B cell (primary cell): ENCODE measurements at regions not wholly inside any gene's neighbourhood (a gene's known extent, or its start where the extent isn't known, plus 50 kb on each side); places are given as distances from the start of the nearest gene placed in this dataset.

Experiments used
- ATAC-seq: fragments of 200-7000 bp; cut with Tn5 transposase; one replicate; pipeline ENCODE4 v1.10.0; 2021; ENCODE audit warnings: low read depth, mild to moderate bottlenecking, moderate number of reproducible peaks, moderate library complexity
- CTCF ChIA-PET: fragments of 350-600 bp; sonication (Branson Sonifier 250); formaldehyde crosslinking; loops from one replicate; lab custom pipeline; 2021; ENCODE audit warnings: antibody characterized with exemption, inconsistent platforms; lab: Charles Lee
- POLR2A ChIA-PET: fragments of 350-600 bp; sonication (Branson Sonifier 250); formaldehyde crosslinking; loops from one replicate; lab custom pipeline; 2021; ENCODE audit warnings: antibody characterized with exemption; lab: Charles Lee
- DNase-seq: peaks from one replicate; pipeline ENCODE4 v3.0.0; 2013
- H2AFZ ChIP-seq: 2 replicates; pipeline ENCODE4 v1.6.1; 2012; ENCODE audit warnings: mild to moderate bottlenecking, low read depth, low read length; ENCODE audit not compliant: insufficient read depth, poor library complexity, severe bottlenecking
- H3K27ac ChIP-seq, 2 donors: 1 replicate in 1 of 2; 2 replicates in 1 of 2; pipeline ENCODE4 v1.5.1; 2012 to 2013; ENCODE audit warnings: low read length in 2 of 2, mild to moderate bottlenecking in 2 of 2, moderate library complexity in 1 of 2
- H3K27me3 ChIP-seq, 4 experiments: fragments of 200-600 bp in 1 of 4; sonication (generic) in 1 of 4; replicated peaks in 1 of 4; 1 replicate in 2 of 4; 2 replicates in 2 of 4; pipeline versions ENCODE4 v1.6.1 to v1.7.0; 2013 to 2016; ENCODE audit warnings: low read length in 3 of 4, mild to moderate bottlenecking in 2 of 4, mixed read lengths in 1 of 4, moderate library complexity in 1 of 4; ENCODE audit not compliant: insufficient read depth in 4 of 4, control insufficient read depth in 3 of 4; ENCODE audit errors: control extremely low read depth in 1 of 4
- H3K36me3 ChIP-seq, 2 experiments: replicated peaks in 1 of 2; 1 replicate in 1 of 2; 2 replicates in 1 of 2; pipeline versions ENCODE4 v1.6.1 to v1.7.1; 2013; ENCODE audit warnings: low read length in 1 of 2; ENCODE audit not compliant: insufficient read depth in 2 of 2, control insufficient read depth in 1 of 2; ENCODE audit errors: control extremely low read depth in 1 of 2, extremely low read depth in 1 of 2
- H3K4me1 ChIP-seq, 2 donors: fragments of 200-600 bp in 1 of 2; sonication (generic) in 1 of 2; 1 replicate in 1 of 2; 2 replicates in 1 of 2; pipeline versions ENCODE4 v1.5.1 to v1.6.1; 2013 to 2017; ENCODE audit warnings: low read length in 2 of 2; ENCODE audit not compliant: control insufficient read depth in 2 of 2, insufficient read depth in 2 of 2
- H3K4me2 ChIP-seq: replicated peaks from 2 replicates; pipeline ENCODE3; 2012; ENCODE audit warnings: mild to moderate bottlenecking, low read depth, low read length; ENCODE audit not compliant: poor library complexity, severe bottlenecking
- H3K4me3 ChIP-seq, 5 experiments: fragments of 200-600 bp in 1 of 5; sonication (generic) in 1 of 5; 1 replicate in 3 of 5; 2 replicates in 2 of 5; pipeline versions ENCODE4 v1.5.1 to v1.7.0; 2011 to 2016; ENCODE audit warnings: low read length in 4 of 5, mild to moderate bottlenecking in 4 of 5, low read depth in 2 of 5, control low read depth in 1 of 5, moderate library complexity in 1 of 5; ENCODE audit not compliant: insufficient read depth in 1 of 5; ENCODE audit errors: control extremely low read depth in 1 of 5, extremely low read depth in 1 of 5
- H3K79me2 ChIP-seq: fragments of 200-600 bp; sonication (generic); one replicate; pipeline ENCODE4 v1.6.0; 2016; ENCODE audit warnings: low read length; ENCODE audit not compliant: control insufficient read depth, insufficient read depth
- H3K9ac ChIP-seq: fragments of 200-600 bp; sonication (generic); 2 replicates; pipeline ENCODE4 v1.6.1; 2017; ENCODE audit warnings: mild to moderate bottlenecking, low read length, moderate library complexity
- H3K9me3 ChIP-seq, 3 donors: one replicate each; pipeline versions ENCODE4 v1.6.1 to v1.7.1; 2013; ENCODE audit warnings: low read length in 2 of 3; ENCODE audit not compliant: control insufficient read depth in 2 of 3, insufficient read depth in 1 of 3; ENCODE audit errors: control extremely low read depth in 1 of 3
- H4K20me1 ChIP-seq: 2 replicates; pipeline ENCODE4 v1.6.0; 2012; ENCODE audit warnings: mild to moderate bottlenecking, low read length; ENCODE audit not compliant: insufficient read depth, control insufficient read depth, poor library complexity, severe bottlenecking
- H3K27ac Mint-ChIP-seq: one replicate; pipeline ENCODE4 v1.8.0; 2021; ENCODE audit warnings: mixed read lengths
- H3K27me3 Mint-ChIP-seq: one replicate; pipeline ENCODE4 v1.8.0; 2021; ENCODE audit warnings: mixed read lengths
- H3K4me1 Mint-ChIP-seq: one replicate; pipeline ENCODE4 v1.8.0; 2021; ENCODE audit warnings: mixed read lengths
- H3K4me3 Mint-ChIP-seq: one replicate; pipeline ENCODE4 v1.8.0; 2021; ENCODE audit warnings: mixed read lengths
- H3K9me3 Mint-ChIP-seq: one replicate; pipeline ENCODE4 v1.8.0; 2022; ENCODE audit warnings: mixed read lengths; ENCODE audit not compliant: insufficient read depth
- EZH2 ChIP-seq: IDR thresholded peaks from 2 replicates; pipeline ENCODE4 v1.6.1; 2012; ENCODE audit warnings: borderline replicate concordance, low read depth, mild to moderate bottlenecking, moderate library complexity, low read length; ENCODE audit not compliant: insufficient read depth, poor library complexity, severe bottlenecking
- WGBS: methylation state at CpG from one replicate; pipeline ENCODE4 v1.1.5; 2013; ENCODE audit warnings: missing lambda C conversion rate; ENCODE audit not compliant: insufficient coverage; 5-methylcytosine and 5-hydroxymethylcytosine counted together
- intact Hi-C: fragments of 100-400 bp; cut with micrococcal nuclease; formaldehyde crosslinking; loops from one replicate; pipeline ENCODE4 v1.10.0; 2022
- TF ChIP-seq, protein P1 (sequence below): fragments of 200-600 bp; IDR thresholded peaks from one replicate; pipeline ENCODE4 v1.8.0; 2022; ENCODE audit warnings: antibody characterized with exemption, mild to moderate bottlenecking

DNA sequence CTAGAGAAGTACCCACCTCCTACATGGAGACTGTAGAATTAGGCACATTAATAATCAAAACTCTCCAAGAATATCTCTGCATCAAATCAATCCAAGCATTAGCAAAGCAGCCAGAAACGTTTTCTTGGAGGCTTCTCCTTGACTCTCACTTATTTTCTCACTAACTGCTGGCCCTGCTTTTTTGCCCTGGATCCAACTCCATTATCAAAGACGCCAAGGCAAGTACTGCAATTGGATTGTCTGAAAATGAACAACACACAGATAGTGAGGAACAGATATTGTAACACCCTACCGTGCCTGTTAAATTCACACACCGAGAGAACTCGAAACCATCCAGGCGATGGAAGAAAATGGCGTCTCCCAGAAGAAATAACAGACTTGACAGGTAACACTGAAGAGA is 256.2 kb upstream of the MDFIC2 start:
- intact Hi-C loops = no loop called here
- Histone ChIP-seq H3K9ac (no peak overlapping the region), H3K4me3 (no peak overlapping the region), H3K4me1 (no peaks in the 10 kb centered on the region), H3K27ac (no peak overlapping the region), H3K9me3 (peaks cover 0 to 7% (median 3%) of the 10 kb centered on the region in 3 donors), H2AFZ (no peak overlapping the region), H3K4me2 (no peak overlapping the region), H3K79me2 (no peaks in the 10 kb centered on the region), H3K36me3 (no peaks in the 10 kb centered on the region), H3K27me3 (peaks cover 0 to 2% (median 0%) of the 10 kb centered on the region in 4 experiments), H4K20me1 (no peaks in the 10 kb centered on the region)
- ChIA-PET POLR2A (no interaction called here), CTCF (no interaction called here)
- ATAC-seq (no peak), DNase-seq (no peak)
- Mint-ChIP-seq H3K9me3 (no peaks in the 10 kb centered on the region), H3K4me1 (no peaks in the 10 kb centered on the region), H3K4me3 (no peak overlapping the region), H3K27me3 (peaks cover 18% of the 10 kb centered on the region), H3K27ac (no peak overlapping the region)
- 86% methylated on average over 5 of the region's 7 CpGs for whole genome bisulfite sequencing
- TF ChIP-seq, protein P1, sequence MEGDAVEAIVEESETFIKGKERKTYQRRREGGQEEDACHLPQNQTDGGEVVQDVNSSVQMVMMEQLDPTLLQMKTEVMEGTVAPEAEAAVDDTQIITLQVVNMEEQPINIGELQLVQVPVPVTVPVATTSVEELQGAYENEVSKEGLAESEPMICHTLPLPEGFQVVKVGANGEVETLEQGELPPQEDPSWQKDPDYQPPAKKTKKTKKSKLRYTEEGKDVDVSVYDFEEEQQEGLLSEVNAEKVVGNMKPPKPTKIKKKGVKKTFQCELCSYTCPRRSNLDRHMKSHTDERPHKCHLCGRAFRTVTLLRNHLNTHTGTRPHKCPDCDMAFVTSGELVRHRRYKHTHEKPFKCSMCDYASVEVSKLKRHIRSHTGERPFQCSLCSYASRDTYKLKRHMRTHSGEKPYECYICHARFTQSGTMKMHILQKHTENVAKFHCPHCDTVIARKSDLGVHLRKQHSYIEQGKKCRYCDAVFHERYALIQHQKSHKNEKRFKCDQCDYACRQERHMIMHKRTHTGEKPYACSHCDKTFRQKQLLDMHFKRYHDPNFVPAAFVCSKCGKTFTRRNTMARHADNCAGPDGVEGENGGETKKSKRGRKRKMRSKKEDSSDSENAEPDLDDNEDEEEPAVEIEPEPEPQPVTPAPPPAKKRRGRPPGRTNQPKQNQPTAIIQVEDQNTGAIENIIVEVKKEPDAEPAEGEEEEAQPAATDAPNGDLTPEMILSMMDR = no peak
- no peak for TF ChIP-seq EZH2

DNA sequence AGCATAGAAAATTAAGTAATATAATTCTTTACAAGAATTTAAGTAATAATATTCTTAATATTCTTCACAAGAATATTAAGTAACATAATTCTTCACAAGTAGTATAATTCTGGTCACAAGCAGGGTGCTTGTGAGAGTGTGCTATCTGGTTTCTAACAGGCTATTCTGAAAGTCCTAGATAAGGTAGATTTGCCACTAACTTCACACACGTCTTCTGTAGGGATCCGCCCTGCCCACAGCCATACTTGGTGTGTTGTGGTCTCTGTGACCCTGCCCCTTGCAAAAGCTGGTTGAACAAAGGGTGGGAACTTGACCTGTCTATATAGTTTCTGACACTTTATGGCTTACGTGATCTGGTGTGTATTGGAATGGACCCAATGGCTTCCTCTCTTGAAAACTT is 253.4 kb upstream of the MDFIC2 start:
- no peak for ATAC-seq
- ChIA-PET POLR2A (no interaction called here), CTCF (interaction anchor here (1.5 kb wide), 1 partner anchor 15 kb away, joined by 3 read pairs; no protein-coding TSS in a partner anchor)
- Histone ChIP-seq H3K79me2 (no peaks in the 10 kb centered on the region), H4K20me1 (no peaks in the 10 kb centered on the region), H3K4me3 (no peak overlapping the region), H3K36me3 (no peaks in the 10 kb centered on the region), H3K4me1 (no peaks in the 10 kb centered on the region), H3K27me3 (no peaks in the 10 kb centered on the region), H3K27ac (no peak overlapping the region), H3K9me3 (peaks cover 0 to 7% (median 3%) of the 10 kb centered on the region in 3 donors), H2AFZ (no peak overlapping the region), H3K4me2 (no peak overlapping the region), H3K9ac (no peak overlapping the region)
- Mint-ChIP-seq H3K27ac (no peak overlapping the region), H3K4me3 (no peak overlapping the region), H3K4me1 (no peaks in the 10 kb centered on the region), H3K27me3 (peaks cover 11% of the 10 kb centered on the region), H3K9me3 (no peaks in the 10 kb centered on the region)
- TF ChIP-seq, protein P1 = no peak
- no peak for TF ChIP-seq EZH2
- WGBS = 100% methylated on average over 2 of the region's 3 CpGs
- DNase-seq = no peak
- intact Hi-C loops = no loop called here
